ENCODE measurements at regions not wholly inside any gene's neighbourhood (a gene's known extent, or its start where the extent isn't known, plus 50 kb on each side); places are given as distances from the start of the nearest gene placed in this dataset.

GRCh38 chr16:85278839-85279238, 166.6 kb upstream of the CIBAR2 start:
- H3K36me3 ChIP-seq: no peaks in the 10 kb centered on the region
- DNase-seq (no peak), ATAC-seq (no peak)
- intact Hi-C loops (cut with DNase I): loop anchor here in 6 of 10 donors (5.0 to 10.0 kb wide), 3 partner anchors 333 to 436 kb away; partner anchors contain the start of gene GSE1 (in 5 of the 6)
- H3K27ac ChIP-seq: no peak overlapping the region
- H3K27me3 ChIP-seq: no peaks in the 10 kb centered on the region
- no peak for TF ChIP-seq CTCF (IDR thresholded peaks at IDR 0.05)
- TF ChIP-seq POLR2A (IDR thresholded peaks at IDR 0.05): no peak
- H3K4me3 ChIP-seq: no peak overlapping the region
- 76 to 83% (median 81%) methylated on average over 11 of the region's 11 CpGs for WGBS, 4 donors
- H3K9me3 ChIP-seq: no peaks in the 10 kb centered on the region
- H3K4me1 ChIP-seq: peaks cover 0 to 8% (median 0%) of the 10 kb centered on the region in 12 donors

- no peaks in the 10 kb centered on the region for H3K27me3 ChIP-seq
- ATAC-seq (no peak), DNase-seq (no peak)
- WGBS, 4 donors: 82 to 98% (median 91%) methylated on average over 4 of the region's 4 CpGs
- intact Hi-C loops (cut with DNase I): loop anchor here in 6 of 10 donors (5.0 to 10.0 kb wide), 3 partner anchors 333 to 435 kb away; partner anchors contain the start of gene GSE1 (in 5 of the 6)
- H3K27ac ChIP-seq: no peak overlapping the region
- H3K4me1 ChIP-seq: peaks cover 0 to 8% (median 0%) of the 10 kb centered on the region in 12 donors
- TF ChIP-seq POLR2A (IDR thresholded peaks at IDR 0.05): no peak
- no peak for TF ChIP-seq CTCF (IDR thresholded peaks at IDR 0.05)
- no peaks in the 10 kb centered on the region for H3K36me3 ChIP-seq
- no peaks in the 10 kb centered on the region for H3K9me3 ChIP-seq
- no peak overlapping the region for H3K4me3 ChIP-seq
Measured at GRCh38 chr16:85279402-85279801, 167.1 kb upstream of the CIBAR2 start.

GRCh38 chr16:85279825-85280545, 167.7 kb upstream of the CIBAR2 start:
- no peak overlapping the region for H3K27ac ChIP-seq
- peak; percentile 57 to 81 (median 61) for DNase-seq
- 82 to 93% (median 87%) methylated on average over 19 to 21 of the region's 21 CpGs for WGBS, 4 donors
- no peaks in the 10 kb centered on the region for H3K27me3 ChIP-seq
- no peaks in the 10 kb centered on the region for H3K36me3 ChIP-seq
- TF ChIP-seq CTCF (IDR thresholded peaks at IDR 0.05): no peak
- no peak for TF ChIP-seq POLR2A (IDR thresholded peaks at IDR 0.05)
- H3K4me3 ChIP-seq: no peak overlapping the region
- intact Hi-C loops (cut with DNase I): loop anchor here in 6 of 10 donors (5.0 to 10.0 kb wide), 3 partner anchors 332 to 435 kb away; partner anchors contain the start of gene GSE1 (in 5 of the 6)
- peaks cover 0 to 8% (median 0%) of the 10 kb centered on the region in 12 donors for H3K4me1 ChIP-seq
- no peaks in the 10 kb centered on the region for H3K9me3 ChIP-seq
- ATAC-seq: peak in 3 of 4 donors; percentile 12 to 30 (median 22)

GRCh38 chr16:85281181-85281580, 168.9 kb upstream of the CIBAR2 start:
- Histone ChIP-seq H3K27ac (no peak overlapping the region), H3K9me3 (no peaks in the 10 kb centered on the region), H3K36me3 (no peaks in the 10 kb centered on the region), H3K27me3 (no peaks in the 10 kb centered on the region), H3K4me3 (no peak overlapping the region), H3K4me1 (peaks cover 0 to 14% (median 6%) of the 10 kb centered on the region in 12 donors)
- intact Hi-C loops (cut with DNase I): no loop called here
- WGBS, 4 donors: 71 to 84% (median 80%) methylated on average over 9 of the region's 9 CpGs
- no peak for ATAC-seq
- DNase-seq: no peak
- no peak for TF ChIP-seq POLR2A (IDR thresholded peaks at IDR 0.05)
- TF ChIP-seq CTCF (IDR thresholded peaks at IDR 0.05): no peak

Data from heart left ventricle (tissue), 16 donors.